HEK293 (cell line): ENCODE measurements at regions not wholly inside any gene's neighbourhood (a gene's known extent, or its start where the extent isn't known, plus 50 kb on each side); places are given as distances from the start of the nearest gene placed in this dataset.
A peak's percentile ranks its signal among the peaks of the same experiment; 100 is the strongest.

ENCODE experiments used
- CTCF ChIA-PET: fragments of 350-600 bp; formaldehyde crosslinking; extraction: SDS; loops from one replicate; lab custom pipeline; 2021; ENCODE audit warnings: antibody characterized with exemption; lab: Yijun Ruan, JAX
- POLR2A ChIA-PET: fragments of 300-600 bp; formaldehyde crosslinking; extraction: SDS; loops from one replicate; lab custom pipeline; 2020; ENCODE audit warnings: antibody characterized with exemption, inconsistent platforms; lab: Yijun Ruan, JAX
- H3K27ac ChIP-seq: fragments of 200-500 bp; sonication (Bioruptor generic); 2 replicates; pipeline ENCODE4 v1.5.1; 2014; ENCODE audit warnings: low read depth, low read length, control low read depth, inconsistent platforms; ENCODE audit errors: extremely low read depth
- H3K36me3 ChIP-seq, 2 experiments: fragments of 200-500 bp in 1 of 2; sonication (Bioruptor generic) in 1 of 2; 1 replicate in 1 of 2; 2 replicates in 1 of 2; pipeline ENCODE4 v1.5.1; 2014 to 2017; ENCODE audit warnings: inconsistent platforms in 2 of 2, low read length in 2 of 2; ENCODE audit not compliant: control insufficient read depth in 2 of 2, insufficient read depth in 1 of 2
- H3K4me1 ChIP-seq: fragments of 200-500 bp; sonication (Bioruptor generic); 2 replicates; pipeline ENCODE4 v1.5.1; 2014; ENCODE audit warnings: mild to moderate bottlenecking, low read length, inconsistent platforms; ENCODE audit not compliant: control insufficient read depth, insufficient read depth
- H3K4me3 ChIP-seq: 2 replicates; pipeline ENCODE4 v1.5.1; 2011; ENCODE audit warnings: low read depth, mild to moderate bottlenecking, control low read depth, low read length, moderate library complexity
- H3K9me3 ChIP-seq: fragments of 200-500 bp; sonication (Bioruptor generic); 2 replicates; pipeline ENCODE4 v1.5.1; 2014; ENCODE audit warnings: low read depth, low read length, inconsistent platforms; ENCODE audit not compliant: control insufficient read depth, insufficient read depth
- MEIS1 ChIP-seq: sonication (generic); formaldehyde crosslinking; IDR thresholded peaks from 2 replicates; pipeline ENCODE4 v1.8.1; 2022; ENCODE audit warnings: missing genetic modification reagents, mild to moderate bottlenecking, borderline replicate concordance
- SCRT1 ChIP-seq: fragments of 450-650 bp; formaldehyde crosslinking; IDR thresholded peaks from 2 replicates; pipeline ENCODE4 v1.5.1; 2016; ENCODE audit warnings: missing biosample characterization, missing genetic modification characterization, borderline replicate concordance
- ZBTB8A ChIP-seq: fragments of 450-650 bp; formaldehyde crosslinking; IDR thresholded peaks from 2 replicates; pipeline ENCODE4 v1.5.1; 2016; ENCODE audit warnings: missing biosample characterization, missing genetic modification characterization
- ZNF146 ChIP-seq: fragments of 450-650 bp; formaldehyde crosslinking; IDR thresholded peaks from 2 replicates; pipeline ENCODE4 v1.5.1; 2016; ENCODE audit warnings: missing biosample characterization, missing genetic modification characterization
- ZNF155 ChIP-seq: fragments of 450-650 bp; formaldehyde crosslinking; IDR thresholded peaks from 2 replicates; pipeline ENCODE4 v1.5.1; 2016; ENCODE audit warnings: missing biosample characterization, missing genetic modification characterization
- ZNF19 ChIP-seq: fragments of 450-650 bp; formaldehyde crosslinking; IDR thresholded peaks from 2 replicates; pipeline ENCODE4; 2016; ENCODE audit warnings: missing biosample characterization, missing genetic modification characterization, low read depth
- ZNF266 ChIP-seq: fragments of 450-650 bp; formaldehyde crosslinking; IDR thresholded peaks from 2 replicates; pipeline ENCODE4 v1.5.1; 2016; ENCODE audit warnings: missing biosample characterization, missing genetic modification characterization, low read depth
- ZNF311 ChIP-seq: fragments of 450-650 bp; formaldehyde crosslinking; IDR thresholded peaks from 2 replicates; pipeline ENCODE4 v1.5.1; 2017; ENCODE audit warnings: missing biosample characterization, missing genetic modification characterization, borderline replicate concordance
- ZNF324 ChIP-seq: fragments of 450-650 bp; formaldehyde crosslinking; IDR thresholded peaks from 2 replicates; pipeline ENCODE4 v1.5.1; 2016; ENCODE audit warnings: missing biosample characterization, missing genetic modification characterization
- ZNF354C ChIP-seq: fragments of 450-650 bp; formaldehyde crosslinking; IDR thresholded peaks from 2 replicates; pipeline ENCODE4 v1.5.1; 2016; ENCODE audit warnings: missing biosample characterization, missing genetic modification characterization, low read depth, borderline replicate concordance
- ZNF37A ChIP-seq: fragments of 450-650 bp; IDR thresholded peaks from 2 replicates; pipeline ENCODE4 v1.5.1; 2018; ENCODE audit warnings: missing biosample characterization, missing genetic modification characterization
- ZNF423 ChIP-seq: fragments of 450-650 bp; formaldehyde crosslinking; IDR thresholded peaks from 2 replicates; pipeline ENCODE4 v1.5.1; 2016; ENCODE audit warnings: missing biosample characterization, missing genetic modification characterization
- ZNF529 ChIP-seq: fragments of 450-650 bp; formaldehyde crosslinking; IDR thresholded peaks from 2 replicates; pipeline ENCODE4 v1.5.1; 2017; ENCODE audit warnings: missing genetic modification characterization, missing biosample characterization; ENCODE audit not compliant: insufficient replicate concordance
- ZNF596 ChIP-seq: fragments of 450-650 bp; IDR thresholded peaks from 2 replicates; pipeline ENCODE4 v1.5.0; 2018; ENCODE audit warnings: missing biosample characterization, mild to moderate bottlenecking, missing genetic modification characterization, moderate library complexity
- ZNF707 ChIP-seq: fragments of 450-650 bp; formaldehyde crosslinking; IDR thresholded peaks from 2 replicates; pipeline ENCODE4 v1.5.1; 2016; ENCODE audit warnings: missing biosample characterization, missing genetic modification characterization
- ZNF791 ChIP-seq: fragments of 450-650 bp; formaldehyde crosslinking; IDR thresholded peaks from 2 replicates; pipeline ENCODE4 v1.5.1; 2016; ENCODE audit warnings: missing biosample characterization, missing genetic modification characterization
- ZNF837 ChIP-seq: fragments of 450-650 bp; formaldehyde crosslinking; IDR thresholded peaks from 2 replicates; pipeline ENCODE4 v1.5.1; 2016; ENCODE audit warnings: missing biosample characterization, missing genetic modification characterization
- TF ChIP-seq, protein P1 (sequence below): fragments of 450-650 bp; formaldehyde crosslinking; IDR thresholded peaks from 2 replicates; pipeline ENCODE4 v1.5.1; 2016; ENCODE audit warnings: missing biosample characterization, missing genetic modification characterization
- TF ChIP-seq, protein P2 (sequence below): fragments of 450-650 bp; formaldehyde crosslinking; IDR thresholded peaks from 2 replicates; pipeline ENCODE4 v1.5.1; 2016; ENCODE audit warnings: missing biosample characterization, missing genetic modification characterization
- TF ChIP-seq, protein P3 (sequence below): fragments of 450-650 bp; formaldehyde crosslinking; IDR thresholded peaks from 2 replicates; pipeline ENCODE4 v1.5.1; 2016; ENCODE audit warnings: missing biosample characterization, missing genetic modification characterization

- TF ChIP-seq ZNF266 (tag by site-specific recombination) (no peak), ZNF324 (tag by site-specific recombination) (no peak), ZNF37A (no peak), ZNF354C (tag by site-specific recombination) (no peak), ZNF707 (no peak), ZNF311 (no peak), ZNF596 (tag by site-specific recombination) (no peak), ZNF155 (no peak), ZNF423 (no peak), SCRT1 (tag by site-specific recombination) (no peak), ZNF529 (tag by site-specific recombination) (no peak), ZNF837 (tag by site-specific recombination) (no peak), ZNF146 (tag by site-specific recombination) (no peak), ZNF19 (tag by site-specific recombination) (no peak)
- TF ChIP-seq, protein P1, sequence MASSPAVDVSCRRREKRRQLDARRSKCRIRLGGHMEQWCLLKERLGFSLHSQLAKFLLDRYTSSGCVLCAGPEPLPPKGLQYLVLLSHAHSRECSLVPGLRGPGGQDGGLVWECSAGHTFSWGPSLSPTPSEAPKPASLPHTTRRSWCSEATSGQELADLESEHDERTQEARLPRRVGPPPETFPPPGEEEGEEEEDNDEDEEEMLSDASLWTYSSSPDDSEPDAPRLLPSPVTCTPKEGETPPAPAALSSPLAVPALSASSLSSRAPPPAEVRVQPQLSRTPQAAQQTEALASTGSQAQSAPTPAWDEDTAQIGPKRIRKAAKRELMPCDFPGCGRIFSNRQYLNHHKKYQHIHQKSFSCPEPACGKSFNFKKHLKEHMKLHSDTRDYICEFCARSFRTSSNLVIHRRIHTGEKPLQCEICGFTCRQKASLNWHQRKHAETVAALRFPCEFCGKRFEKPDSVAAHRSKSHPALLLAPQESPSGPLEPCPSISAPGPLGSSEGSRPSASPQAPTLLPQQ (tag by site-specific recombination): no peak
- TF ChIP-seq, protein P2, sequence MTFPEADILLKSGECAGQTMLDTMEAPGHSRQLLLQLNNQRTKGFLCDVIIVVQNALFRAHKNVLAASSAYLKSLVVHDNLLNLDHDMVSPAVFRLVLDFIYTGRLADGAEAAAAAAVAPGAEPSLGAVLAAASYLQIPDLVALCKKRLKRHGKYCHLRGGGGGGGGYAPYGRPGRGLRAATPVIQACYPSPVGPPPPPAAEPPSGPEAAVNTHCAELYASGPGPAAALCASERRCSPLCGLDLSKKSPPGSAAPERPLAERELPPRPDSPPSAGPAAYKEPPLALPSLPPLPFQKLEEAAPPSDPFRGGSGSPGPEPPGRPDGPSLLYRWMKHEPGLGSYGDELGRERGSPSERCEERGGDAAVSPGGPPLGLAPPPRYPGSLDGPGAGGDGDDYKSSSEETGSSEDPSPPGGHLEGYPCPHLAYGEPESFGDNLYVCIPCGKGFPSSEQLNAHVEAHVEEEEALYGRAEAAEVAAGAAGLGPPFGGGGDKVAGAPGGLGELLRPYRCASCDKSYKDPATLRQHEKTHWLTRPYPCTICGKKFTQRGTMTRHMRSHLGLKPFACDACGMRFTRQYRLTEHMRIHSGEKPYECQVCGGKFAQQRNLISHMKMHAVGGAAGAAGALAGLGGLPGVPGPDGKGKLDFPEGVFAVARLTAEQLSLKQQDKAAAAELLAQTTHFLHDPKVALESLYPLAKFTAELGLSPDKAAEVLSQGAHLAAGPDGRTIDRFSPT (tag by site-specific recombination): no peak
- TF ChIP-seq, protein P3, sequence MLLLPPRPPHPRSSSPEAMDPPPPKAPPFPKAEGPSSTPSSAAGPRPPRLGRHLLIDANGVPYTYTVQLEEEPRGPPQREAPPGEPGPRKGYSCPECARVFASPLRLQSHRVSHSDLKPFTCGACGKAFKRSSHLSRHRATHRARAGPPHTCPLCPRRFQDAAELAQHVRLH (tag by site-specific recombination): no peak
- ChIA-PET POLR2A (no interaction called here), CTCF (no interaction called here)
- no peak overlapping the region for H3K4me3 ChIP-seq
- no peak overlapping the region for H3K27ac ChIP-seq
- H3K4me1 ChIP-seq: no peaks in the 10 kb centered on the region
- no peaks in the 10 kb centered on the region for H3K9me3 ChIP-seq
- H3K36me3 ChIP-seq: no peaks in the 10 kb centered on the region
Measured at GRCh38 chr21:18488252-18488651, 84.7 kb upstream of the TMPRSS15 start.

DNA sequence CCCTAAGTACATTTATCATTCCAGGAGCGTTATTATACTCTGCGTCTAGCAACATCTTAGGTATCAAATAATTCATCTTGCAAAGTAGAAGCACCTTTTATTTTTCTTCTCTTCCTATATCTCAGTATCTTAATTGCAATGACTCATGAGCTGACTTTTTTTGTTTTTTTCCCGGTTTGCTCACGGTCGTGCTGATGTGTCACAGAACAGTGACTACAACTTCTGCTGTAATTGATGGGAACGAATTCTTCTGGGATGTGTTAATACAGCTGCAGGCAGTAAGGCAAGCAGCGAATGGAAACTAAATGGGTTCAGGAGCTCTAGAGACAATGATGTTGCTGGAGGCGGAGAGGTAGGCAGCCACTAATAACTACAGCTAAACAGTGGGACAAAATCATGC lies 89.8 kb upstream of the TMPRSS15 start:
- POLR2A ChIA-PET: interaction anchor here (0.6 kb wide), 2 partner anchors 423 to 984 kb away, joined by 3 to 6 read pairs; no protein-coding TSS in a partner anchor

DNA sequence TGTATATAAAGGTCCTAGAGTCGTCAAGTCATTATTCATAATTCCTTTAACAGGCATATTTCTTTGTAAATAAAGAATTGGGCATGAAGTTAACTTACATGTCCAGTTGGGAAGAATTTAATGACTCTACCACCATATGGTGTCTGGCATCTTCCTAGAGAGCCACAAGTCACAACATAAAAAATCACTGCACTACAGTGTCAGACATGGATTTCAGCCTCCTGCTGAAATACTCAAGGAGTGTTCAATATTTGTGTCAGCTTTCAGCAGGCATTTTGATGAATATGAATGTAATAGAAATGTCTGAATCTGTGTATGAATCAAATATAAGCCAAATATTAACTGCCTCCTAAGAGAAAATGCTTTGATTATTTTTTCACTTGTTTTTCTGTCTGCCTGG lies 91.9 kb upstream of the TMPRSS15 start:
- H3K36me3 ChIP-seq: no peaks in the 10 kb centered on the region
- no peaks in the 10 kb centered on the region for H3K4me1 ChIP-seq
- ChIA-PET POLR2A (no interaction called here), CTCF (no interaction called here)
- H3K27ac ChIP-seq: no peak overlapping the region
- no peak overlapping the region for H3K4me3 ChIP-seq
- TF ChIP-seq ZBTB8A: no peak
- no peaks in the 10 kb centered on the region for H3K9me3 ChIP-seq

More for the DNA sequence above, 89.8 kb upstream of the TMPRSS15 start:
- CTCF ChIA-PET: interaction anchor here (0.6 to 2.2 kb wide), 2 partner anchors 109 to 1237 kb away, joined by 3 to 6 read pairs; no protein-coding TSS in a partner anchor
- Histone ChIP-seq H3K4me1 (no peaks in the 10 kb centered on the region), H3K9me3 (no peaks in the 10 kb centered on the region), H3K27ac (no peak overlapping the region), H3K4me3 (no peak overlapping the region), H3K36me3 (no peaks in the 10 kb centered on the region)
- TF ChIP-seq ZNF791 (no peak), MEIS1 (peak; percentile 55; the same call in 1 of the 2 replicates)
